IMR-90 (cell line): ENCODE measurements at regions not wholly inside any gene's neighbourhood (a gene's known extent, or its start where the extent isn't known, plus 50 kb on each side); places are given as distances from the start of the nearest gene placed in this dataset.

Experiments
- ATAC-seq: fragments of 200-7000 bp; cut with Tn5 transposase; 2 replicates; pipeline ENCODE4 v1.9.1; 2020; ENCODE audit warnings: low read depth, mild to moderate bottlenecking, moderate library complexity
- BruUV-seq: library from RNA; stranded (reverse); fragments of 400-500 nt; replicated peaks from 2 replicates; lab custom pipeline; 2021; lab: Mats Ljungman, UMichigan
- CTCF ChIA-PET: fragments of 300-600 bp; formaldehyde crosslinking; extraction: SDS; loops from one replicate; lab custom pipeline; 2021; ENCODE audit warnings: antibody characterized with exemption; lab: Yijun Ruan, JAX
- POLR2A ChIA-PET: fragments of 300-600 bp; sonication (Branson Sonifier 250); formaldehyde crosslinking; loops from one replicate; lab custom pipeline; 2022; ENCODE audit warnings: antibody characterized with exemption; ENCODE audit not compliant: unreplicated experiment; lab: Charles Lee
- DNase-seq: peaks from one replicate; pipeline ENCODE4 v3.0.0; 2013
- H2AFZ ChIP-seq: replicated peaks from 2 replicates; pipeline ENCODE3; 2013; ENCODE audit warnings: low read length, mild to moderate bottlenecking; ENCODE audit not compliant: poor library complexity
- H2AK5ac ChIP-seq: 2 replicates; pipeline ENCODE4 v1.6.1; 2013; ENCODE audit warnings: low read depth, low read length, inconsistent platforms
- H2AK9ac ChIP-seq: replicated peaks from 2 replicates; pipeline ENCODE3; 2013; ENCODE audit warnings: mild to moderate bottlenecking, low read depth, low read length, moderate library complexity; ENCODE audit not compliant: poor library complexity
- H2BK120ac ChIP-seq: 2 replicates; pipeline ENCODE4 v1.6.1; 2013; ENCODE audit warnings: low read depth, low read length, inconsistent platforms
- H2BK15ac ChIP-seq: 3 replicates; pipeline ENCODE4 v1.6.1; 2013; ENCODE audit warnings: low read depth, low read length, inconsistent platforms
- H2BK20ac ChIP-seq: 2 replicates; pipeline ENCODE4 v1.6.1; 2013; ENCODE audit warnings: low read depth, mild to moderate bottlenecking, inconsistent platforms, low read length, moderate library complexity
- H2BK5ac ChIP-seq: 2 replicates; pipeline ENCODE4 v1.6.1; 2013; ENCODE audit warnings: mild to moderate bottlenecking, low read depth, low read length, inconsistent platforms; ENCODE audit not compliant: poor library complexity, severe bottlenecking
- H3K14ac ChIP-seq: replicated peaks from 2 replicates; pipeline ENCODE4 v1.6.1; 2013; ENCODE audit warnings: low read depth, low read length, inconsistent platforms
- H3K18ac ChIP-seq: 2 replicates; pipeline ENCODE4 v1.6.1; 2013; ENCODE audit warnings: low read depth, low read length, control low read depth
- H3K23ac ChIP-seq: 2 replicates; pipeline ENCODE4 v1.6.1; 2013; ENCODE audit warnings: low read depth, low read length, inconsistent platforms
- H3K27ac ChIP-seq: 2 replicates; pipeline ENCODE4 v1.5.1; 2013; ENCODE audit warnings: mild to moderate bottlenecking, control low read depth, low read length; ENCODE audit not compliant: insufficient read depth
- H3K27me3 ChIP-seq: 2 replicates; pipeline ENCODE4 v1.6.1; 2013; ENCODE audit warnings: low read length; ENCODE audit not compliant: control insufficient read depth, insufficient read depth
- H3K36me3 ChIP-seq: 2 replicates; pipeline ENCODE4 v1.6.1; 2013; ENCODE audit warnings: low read length, mixed read lengths; ENCODE audit not compliant: control insufficient read depth, insufficient read depth
- H3K4ac ChIP-seq: 2 replicates; pipeline ENCODE4 v1.6.1; 2013; ENCODE audit warnings: low read depth, low read length, inconsistent platforms
- H3K4me1 ChIP-seq: 2 replicates; pipeline ENCODE4 v1.6.1; 2013; ENCODE audit warnings: low read length, mixed read lengths; ENCODE audit not compliant: control insufficient read depth, insufficient read depth
- H3K4me2 ChIP-seq: 2 replicates; pipeline ENCODE4 v1.6.1; 2013; ENCODE audit warnings: low read depth, mild to moderate bottlenecking, control low read depth, low read length, moderate library complexity
- H3K4me3 ChIP-seq: 2 replicates; pipeline ENCODE4 v1.5.1; 2013; ENCODE audit warnings: low read depth, mild to moderate bottlenecking, control low read depth, low read length, moderate library complexity; ENCODE audit not compliant: insufficient read depth
- H3K56ac ChIP-seq: 2 replicates; pipeline ENCODE4 v1.6.1; 2013; ENCODE audit warnings: low read length, inconsistent platforms; ENCODE audit not compliant: insufficient read depth; ENCODE audit errors: extremely low read depth
- H3K79me1 ChIP-seq, 2 experiments: 2 replicates each; pipeline ENCODE4 v1.6.1; 2013; ENCODE audit warnings: low read length in 2 of 2, inconsistent platforms in 1 of 2, low read depth in 1 of 2
- H3K9ac ChIP-seq: 2 replicates; pipeline ENCODE4 v1.6.1; 2013; ENCODE audit warnings: low read depth, low read length, control low read depth
- H3K9me1 ChIP-seq: 2 replicates; pipeline ENCODE4 v1.6.1; 2013; ENCODE audit warnings: low read length, inconsistent platforms; ENCODE audit not compliant: insufficient read depth
- H3K9me3 ChIP-seq: 2 replicates; pipeline ENCODE4 v1.6.1; 2013; ENCODE audit warnings: low read length; ENCODE audit not compliant: control insufficient read depth, insufficient read depth
- H4K20me1 ChIP-seq: 2 replicates; pipeline ENCODE4 v1.6.1; 2013; ENCODE audit warnings: low read length, inconsistent platforms; ENCODE audit not compliant: insufficient read depth
- H4K5ac ChIP-seq: 2 replicates; pipeline ENCODE4 v1.6.1; 2013; ENCODE audit warnings: mild to moderate bottlenecking, low read depth, low read length, control low read depth
- H4K8ac ChIP-seq, 2 experiments: 2 replicates each; pipeline ENCODE4 v1.6.1; 2013; ENCODE audit warnings: low read depth in 2 of 2, low read length in 2 of 2, control low read depth in 1 of 2, inconsistent platforms in 1 of 2
- H4K91ac ChIP-seq: 2 replicates; pipeline ENCODE4 v1.6.1; 2013; ENCODE audit warnings: low read depth, low read length, inconsistent platforms; ENCODE audit not compliant: insufficient read depth
- BHLHE40 ChIP-seq: fragments of 150-350 bp; IDR thresholded peaks from 2 replicates; pipeline ENCODE4 v1.6.1; 2016; ENCODE audit warnings: mild to moderate bottlenecking, low read depth, low read length
- ELK1 ChIP-seq: fragments of 150-350 bp; IDR thresholded peaks from 2 replicates; pipeline ENCODE4 v1.6.1; 2016; ENCODE audit warnings: low read depth, mild to moderate bottlenecking, low read length, moderate library complexity, borderline replicate concordance
- MAFK ChIP-seq: IDR thresholded peaks from 2 replicates; pipeline ENCODE4 v1.6.1; 2012; ENCODE audit warnings: low read depth, low read length, improper control_type of control experiment
- MAZ ChIP-seq: IDR thresholded peaks from 2 replicates; pipeline ENCODE4 v1.6.1; 2012; ENCODE audit warnings: low read depth, mild to moderate bottlenecking, low read length, improper control_type of control experiment, moderate library complexity, borderline replicate concordance
- MXI1 ChIP-seq: IDR thresholded peaks from 2 replicates; pipeline ENCODE4 v1.6.1; 2012; ENCODE audit warnings: low read depth, mild to moderate bottlenecking, low read length, moderate library complexity, borderline replicate concordance
- POLR2A ChIP-seq: IDR thresholded peaks from 2 replicates; pipeline ENCODE4 v1.6.1; 2012; ENCODE audit warnings: mild to moderate bottlenecking, low read depth, low read length
- RAD21 ChIP-seq: IDR thresholded peaks from 2 replicates; pipeline ENCODE4 v1.6.1; 2012; ENCODE audit warnings: low read length, improper control_type of control experiment
- RCOR1 ChIP-seq: IDR thresholded peaks from 2 replicates; pipeline ENCODE4 v1.6.1; 2012; ENCODE audit warnings: mild to moderate bottlenecking, low read length, improper control_type of control experiment; ENCODE audit not compliant: insufficient replicate concordance
- RFX5 ChIP-seq: IDR thresholded peaks from 2 replicates; pipeline ENCODE4 v1.8.0; 2012; ENCODE audit warnings: low read depth, mild to moderate bottlenecking, low read length, moderate library complexity
- USF2 ChIP-seq: fragments of 150-350 bp; IDR thresholded peaks from 2 replicates; pipeline ENCODE4 v1.6.1; 2017; ENCODE audit warnings: mild to moderate bottlenecking, antibody characterized with exemption, low read length, low read depth
- WGBS, 2 experiments: methylation state at CpG; one replicate each; pipeline versions ENCODE4 v1.1.5 to v1.1.7; 2013; ENCODE audit warnings: missing lambda C conversion rate in 2 of 2; ENCODE audit not compliant: insufficient read length in 1 of 2; ENCODE audit errors: extremely low coverage in 2 of 2; 5-methylcytosine and 5-hydroxymethylcytosine counted together
- dilution Hi-C: fragments of 300-500 bp; cut with HindIII; formaldehyde crosslinking; loops from one replicate; pipeline ENCODE4 v1.14.3; 2018; ENCODE audit warnings: low sequenced_read_pairs; ENCODE audit not compliant: unreplicated experiment
- in situ Hi-C: fragments of 300-500 bp; cut with MboI; formaldehyde crosslinking; loops from 3 replicates; pipeline ENCODE4 v1.14.3; 2019; ENCODE audit warnings: low sequenced_read_pairs, inconsistent platforms, mixed read lengths
- intact Hi-C: fragments of 100-400 bp; cut with micrococcal nuclease; formaldehyde crosslinking; loops from 2 replicates; pipeline ENCODE4 v1.10.0; 2022

GRCh38 chr2:84209941-84210340 is 249.1 kb downstream of the SUCLG1 start:
- Histone ChIP-seq H4K91ac (no peak overlapping the region), H2AK5ac (no peak overlapping the region), H2AK9ac (no peak overlapping the region), H3K36me3 (no peaks in the 10 kb centered on the region), H3K79me1 (no peaks in the 10 kb centered on the region), H3K56ac (no peak overlapping the region), H3K9ac (no peak overlapping the region), H3K9me1 (no peaks in the 10 kb centered on the region), H3K4me2 (no peak overlapping the region), H4K5ac (no peak overlapping the region), H3K18ac (no peak overlapping the region), H3K4me3 (no peak overlapping the region), H3K23ac (no peak overlapping the region), H2BK120ac (no peak overlapping the region), H2BK5ac (no peak overlapping the region), H3K27ac (no peak overlapping the region), H2AFZ (no peak overlapping the region), H3K4me1 (no peaks in the 10 kb centered on the region), H2BK20ac (no peak overlapping the region), H3K9me3 (no peaks in the 10 kb centered on the region), H3K27me3 (no peaks in the 10 kb centered on the region), H3K14ac (no peak overlapping the region), H3K4ac (no peak overlapping the region), H2BK15ac (no peak overlapping the region), H4K8ac (no peak overlapping the region), H4K20me1 (no peaks in the 10 kb centered on the region)
- ChIA-PET POLR2A (no interaction called here), CTCF (interaction anchor here (1.1 kb wide), 1 partner anchor 11 kb away, joined by 4 read pairs; no protein-coding TSS in a partner anchor)
- intact Hi-C loops = no loop called here
- in situ Hi-C loops = no loop called here
- ATAC-seq = no peak
- no TSS peak for BruUV-seq
- no peak for DNase-seq
- TF ChIP-seq BHLHE40 (no peak), RFX5 (no peak), MXI1 (no peak), RAD21 (no peak), MAFK (no peak), RCOR1 (no peak), POLR2A (no peak), USF2 (no peak), MAZ (no peak), ELK1 (no peak)
- dilution Hi-C loops = no loop called here
- no CpG with 5 or more reads among the region's 7 CpGs for WGBS, 2 experiments
